Thyroid gland (tissue), 4 donors: ENCODE measurements at regions not wholly inside any gene's neighbourhood (a gene's known extent, or its start where the extent isn't known, plus 50 kb on each side); places are given as distances from the start of the nearest gene placed in this dataset.

Experiments
- DNase-seq, 2 donors: peaks; one replicate each; pipeline ENCODE4 v3.0.0-alpha.2; 2019
- H3K27ac ChIP-seq, 3 donors: fragments of 200-600 bp; sonication (generic); 1 replicate in 2 of 3; 2 replicates in 1 of 3; pipeline ENCODE4 v1.5.1; 2016 to 2019; ENCODE audit warnings: mild to moderate bottlenecking in 1 of 3, moderate library complexity in 1 of 3
- H3K27me3 ChIP-seq: fragments of 200-600 bp; sonication (generic); one replicate; pipeline ENCODE4 v1.5.1; 2019
- H3K36me3 ChIP-seq, 2 donors: fragments of 200-600 bp; sonication (generic); one replicate each; pipeline ENCODE4 v1.5.1; 2016 to 2019
- H3K4me1 ChIP-seq, 2 donors: fragments of 200-600 bp; sonication (generic); one replicate each; pipeline ENCODE4 v1.5.1; 2017 to 2019
- H3K4me3 ChIP-seq, 3 donors: fragments of 200-600 bp; sonication (generic); replicated peaks in 1 of 3; 1 replicate in 2 of 3; 2 replicates in 1 of 3; pipeline ENCODE4 v1.5.1; 2016; ENCODE audit warnings: mild to moderate bottlenecking in 1 of 3
- H3K9me3 ChIP-seq: fragments of 200-600 bp; sonication (generic); one replicate; pipeline ENCODE4 v1.5.1; 2017
- CTCF ChIP-seq, 6 experiments: fragments of 200-600 bp in 3 of 6; fragments of 450-650 bp in 3 of 6; sonication (generic) in 3 of 6; IDR thresholded peaks; one replicate each; pipeline ENCODE4 v1.5.1; 2016 to 2019; ENCODE audit warnings: antibody characterized with exemption in 6 of 6, mild to moderate bottlenecking in 2 of 6, inconsistent platforms in 1 of 6, moderate library complexity in 1 of 6
- POLR2A ChIP-seq, 2 donors: fragments of 450-650 bp; IDR thresholded peaks; one replicate each; pipeline ENCODE4 v1.6.1; 2017; ENCODE audit warnings: antibody characterized with exemption in 2 of 2, mild to moderate bottlenecking in 2 of 2, moderate library complexity in 1 of 2
- WGBS, 2 donors: methylation state at CpG; one replicate each; pipeline ENCODE4 v1.1.5; 2017; 5-methylcytosine and 5-hydroxymethylcytosine counted together
- intact Hi-C: fragments of 100-400 bp; cut with DNase I; formaldehyde crosslinking; loops from one replicate; pipeline ENCODE4 v1.15.1; 2023

GRCh38 chr11:19315511-19315910 is 74.8 kb upstream of the E2F8 start:
- Histone ChIP-seq H3K4me3 (no peak overlapping the region), H3K36me3 (no peaks in the 10 kb centered on the region), H3K27ac (no peak overlapping the region), H3K27me3 (no peaks in the 10 kb centered on the region), H3K9me3 (no peaks in the 10 kb centered on the region), H3K4me1 (peaks cover 9 to 19% of the 10 kb centered on the region in 2 donors)
- intact Hi-C loops: no loop called here
- DNase-seq: no peak
- 80 to 82% methylated on average over 2 of the region's 2 CpGs for WGBS, 2 donors
- no peak for TF ChIP-seq POLR2A (IDR thresholded peaks at IDR 0.05)
- no peak for TF ChIP-seq CTCF (IDR thresholded peaks at IDR 0.05)

- 29 to 46% methylated on average over 1 of the region's 1 CpG for WGBS, 2 donors
Measured at GRCh38 chr11:19313140-19313539, 72.4 kb upstream of the E2F8 start.

GRCh38 chr11:19311308-19312030 is 70.7 kb upstream of the E2F8 start:
- H3K36me3 ChIP-seq: no peaks in the 10 kb centered on the region

More at GRCh38 chr11:19313140-19313539, 72.4 kb upstream of the E2F8 start:
- peaks cover 9 to 15% of the 10 kb centered on the region in 2 donors for H3K4me1 ChIP-seq
- TF ChIP-seq CTCF (IDR thresholded peaks at IDR 0.05) (no peak), POLR2A (IDR thresholded peaks at IDR 0.05) (no peak)
- peak overlapping the region in 1 of 3 donors; percentile 29 for H3K27ac ChIP-seq
- intact Hi-C loops: no loop called here
- no peaks in the 10 kb centered on the region for H3K27me3 ChIP-seq
- H3K4me3 ChIP-seq: no peak overlapping the region
- DNase-seq: peak in 1 of 2 donors; percentile 59
- no peaks in the 10 kb centered on the region for H3K9me3 ChIP-seq
- H3K36me3 ChIP-seq: no peaks in the 10 kb centered on the region

GRCh38 chr11:19307498-19307897 is 66.8 kb upstream of the E2F8 start:
- Histone ChIP-seq H3K27me3 (no peaks in the 10 kb centered on the region), H3K4me3 (no peak overlapping the region), H3K36me3 (no peaks in the 10 kb centered on the region), H3K27ac (no peak overlapping the region), H3K9me3 (no peaks in the 10 kb centered on the region), H3K4me1 (peaks cover 0 to 7% of the 10 kb centered on the region in 2 donors)
- no peak for TF ChIP-seq POLR2A (IDR thresholded peaks at IDR 0.05)
- TF ChIP-seq CTCF (IDR thresholded peaks at IDR 0.05): no peak
- intact Hi-C loops: no loop called here
- 46 to 64% methylated on average over 6 of the region's 6 CpGs for WGBS, 2 donors
- no peak for DNase-seq

More at GRCh38 chr11:19311308-19312030, 70.7 kb upstream of the E2F8 start:
- intact Hi-C loops: no loop called here
- 21 to 36% methylated on average over 3 of the region's 3 CpGs for WGBS, 2 donors
- no peaks in the 10 kb centered on the region for H3K27me3 ChIP-seq
- H3K27ac ChIP-seq: peak overlapping the region in 1 of 3 donors; percentile 41
- H3K4me3 ChIP-seq: no peak overlapping the region
- TF ChIP-seq POLR2A (IDR thresholded peaks at IDR 0.05): no peak
- peak; percentile 31 to 85 (median 80) for TF ChIP-seq CTCF (IDR thresholded peaks at IDR 0.05)
- H3K9me3 ChIP-seq: no peaks in the 10 kb centered on the region
- peak; percentile 75 to 79 for DNase-seq
- peaks cover 4 to 11% of the 10 kb centered on the region in 2 donors for H3K4me1 ChIP-seq

GRCh38 chr11:19306179-19306944 is 65.6 kb upstream of the E2F8 start:
- intact Hi-C loops: no loop called here

More at GRCh38 chr11:19306179-19306944, 65.6 kb upstream of the E2F8 start:
- Histone ChIP-seq H3K36me3 (no peaks in the 10 kb centered on the region), H3K9me3 (no peaks in the 10 kb centered on the region), H3K4me3 (no peak overlapping the region), H3K27ac (no peak overlapping the region), H3K27me3 (no peaks in the 10 kb centered on the region), H3K4me1 (peaks cover 0 to 2% of the 10 kb centered on the region in 2 donors)
- no peak for DNase-seq
- no peak for TF ChIP-seq CTCF (IDR thresholded peaks at IDR 0.05)
- TF ChIP-seq POLR2A (IDR thresholded peaks at IDR 0.05): no peak
- WGBS, 2 donors: 84 to 85% methylated on average over 8 to 9 of the region's 9 CpGs
